DND-41 (cell line): ENCODE measurements at regions not wholly inside any gene's neighbourhood (a gene's known extent, or its start where the extent isn't known, plus 50 kb on each side); places are given as distances from the start of the nearest gene placed in this dataset.
"Not testable (repeated sequence)": the region's sequence is repeated elsewhere in the genome, so short reads cannot be mapped to it uniquely, and the experiment has no call there.

Source experiments
- CTCF ChIP-seq: IDR thresholded peaks from 2 replicates; pipeline ENCODE4 v1.5.1; 2012; ENCODE audit warnings: borderline replicate concordance, low read length, moderate library complexity, mild to moderate bottlenecking; ENCODE audit not compliant: poor library complexity, severe bottlenecking; ENCODE audit errors: extremely low read depth
- EZH2 ChIP-seq: IDR thresholded peaks from 3 replicates; pipeline ENCODE4 v1.6.1; 2012; ENCODE audit warnings: borderline replicate concordance, low read depth, mild to moderate bottlenecking, moderate library complexity, low read length, inconsistent platforms; ENCODE audit not compliant: severe bottlenecking

- TF ChIP-seq CTCF, EZH2: not testable (repeated sequence)
These were observed 142.6 kb upstream of the C1QTNF3 start for GRCh38 chr5:34185572-34185971.
